Neuronal stem cell (in vitro differentiated cells): ENCODE measurements at regions not wholly inside any gene's neighbourhood (a gene's known extent, or its start where the extent isn't known, plus 50 kb on each side); places are given as distances from the start of the nearest gene placed in this dataset.

ENCODE experiments used
- DNase-seq: peaks from one replicate; pipeline ENCODE4 v3.0.0-alpha.2; 2013; ENCODE audit warnings: low spot score
- H2AFZ ChIP-seq: one replicate; pipeline ENCODE4 v1.6.1; 2013; ENCODE audit warnings: mild to moderate bottlenecking, low read length, inconsistent platforms
- H2AK5ac ChIP-seq: 2 replicates; pipeline ENCODE4 v1.6.1; 2013; ENCODE audit warnings: low read depth, mild to moderate bottlenecking, inconsistent platforms, low read length, moderate library complexity, mixed read lengths
- H2BK120ac ChIP-seq: 2 replicates; pipeline ENCODE4 v1.6.1; 2013; ENCODE audit warnings: low read depth, mild to moderate bottlenecking, inconsistent platforms, low read length, moderate library complexity, mixed read lengths
- H2BK12ac ChIP-seq: one replicate; pipeline ENCODE4 v1.6.1; 2013; ENCODE audit warnings: low read length, inconsistent platforms
- H2BK15ac ChIP-seq: 2 replicates; pipeline ENCODE4 v1.6.1; 2013; ENCODE audit warnings: mild to moderate bottlenecking, low read length, inconsistent platforms, mixed read lengths
- H2BK5ac ChIP-seq: one replicate; pipeline ENCODE4 v1.6.1; 2013; ENCODE audit warnings: inconsistent platforms, mild to moderate bottlenecking, low read length, moderate library complexity
- H3K14ac ChIP-seq: one replicate; pipeline ENCODE4 v1.6.1; 2013; ENCODE audit warnings: low read length, inconsistent platforms
- H3K18ac ChIP-seq: 2 replicates; pipeline ENCODE4 v1.6.1; 2013; ENCODE audit warnings: low read length, inconsistent platforms
- H3K23ac ChIP-seq: 2 replicates; pipeline ENCODE4 v1.6.1; 2013; ENCODE audit warnings: low read depth, mild to moderate bottlenecking, mixed read lengths, low read length, inconsistent platforms; ENCODE audit not compliant: poor library complexity
- H3K27ac ChIP-seq: replicated peaks from 3 replicates; pipeline ENCODE4 v1.5.1; 2013; ENCODE audit warnings: low read length, inconsistent platforms
- H3K27me3 ChIP-seq, 3 experiments: 2 replicates each; pipeline ENCODE4 v1.6.1; 2013; ENCODE audit warnings: low read length in 3 of 3, mild to moderate bottlenecking in 2 of 3, inconsistent platforms in 1 of 3, low read depth in 1 of 3, mixed read lengths in 1 of 3, moderate library complexity in 1 of 3; ENCODE audit not compliant: control insufficient read depth in 3 of 3, insufficient read depth in 3 of 3
- H3K36me3 ChIP-seq, 2 donors: replicated peaks in 1 of 2; 2 replicates each; pipeline ENCODE4 v1.6.1; 2013; ENCODE audit warnings: low read length in 2 of 2; ENCODE audit not compliant: control insufficient read depth in 2 of 2, insufficient read depth in 2 of 2
- H3K4ac ChIP-seq: 2 replicates; pipeline ENCODE4 v1.6.1; 2013; ENCODE audit warnings: inconsistent platforms, mild to moderate bottlenecking, low read length, moderate library complexity
- H3K4me1 ChIP-seq, 2 donors: 1 replicate in 1 of 2; 2 replicates in 1 of 2; pipeline ENCODE4 v1.6.1; 2013; ENCODE audit warnings: low read length in 2 of 2, low read depth in 1 of 2; ENCODE audit not compliant: control insufficient read depth in 2 of 2, insufficient read depth in 1 of 2
- H3K4me2 ChIP-seq: one replicate; pipeline ENCODE4 v1.6.1; 2013; ENCODE audit warnings: mild to moderate bottlenecking, low read length, inconsistent platforms; ENCODE audit not compliant: insufficient read depth, poor library complexity, severe bottlenecking
- H3K4me3 ChIP-seq, 2 donors: 2 replicates each; pipeline ENCODE4 v1.5.1; 2013; ENCODE audit warnings: low read length in 2 of 2, mild to moderate bottlenecking in 2 of 2, inconsistent platforms in 1 of 2, moderate library complexity in 1 of 2
- H3K79me1 ChIP-seq: one replicate; pipeline ENCODE4 v1.6.1; 2013; ENCODE audit warnings: low read depth, mild to moderate bottlenecking, inconsistent platforms, low read length, moderate library complexity
- H3K9ac ChIP-seq: one replicate; pipeline ENCODE4 v1.6.1; 2013; ENCODE audit warnings: mild to moderate bottlenecking, low read depth, low read length, inconsistent platforms; ENCODE audit not compliant: poor library complexity
- H3K9me3 ChIP-seq, 2 donors: replicated peaks in 1 of 2; 2 replicates each; pipeline versions ENCODE3 to v1.6.1; 2013; ENCODE audit warnings: low read length in 2 of 2, mild to moderate bottlenecking in 2 of 2, inconsistent platforms in 1 of 2, low read depth in 1 of 2, mixed read lengths in 1 of 2, moderate library complexity in 1 of 2; ENCODE audit not compliant: control insufficient read depth in 2 of 2, insufficient read depth in 1 of 2
- H4K8ac ChIP-seq: one replicate; pipeline ENCODE4 v1.6.1; 2013; ENCODE audit warnings: low read depth, mild to moderate bottlenecking, inconsistent platforms, low read length, moderate library complexity
- H4K91ac ChIP-seq: one replicate; pipeline ENCODE4 v1.6.1; 2013; ENCODE audit warnings: low read length, low read depth, mild to moderate bottlenecking, inconsistent platforms; ENCODE audit not compliant: poor library complexity
- WGBS, 2 donors: extraction: QIAGEN DNeasy Blood & Tissue Kit; methylation state at CpG; one replicate each; pipeline ENCODE4 v1.1.7; 2013; ENCODE audit warnings: missing lambda C conversion rate in 2 of 2, mixed read lengths in 1 of 2; ENCODE audit not compliant: insufficient read length in 2 of 2, insufficient replicate concordance in 1 of 2; ENCODE audit errors: extremely low coverage in 2 of 2; 5-methylcytosine and 5-hydroxymethylcytosine counted together

DNA sequence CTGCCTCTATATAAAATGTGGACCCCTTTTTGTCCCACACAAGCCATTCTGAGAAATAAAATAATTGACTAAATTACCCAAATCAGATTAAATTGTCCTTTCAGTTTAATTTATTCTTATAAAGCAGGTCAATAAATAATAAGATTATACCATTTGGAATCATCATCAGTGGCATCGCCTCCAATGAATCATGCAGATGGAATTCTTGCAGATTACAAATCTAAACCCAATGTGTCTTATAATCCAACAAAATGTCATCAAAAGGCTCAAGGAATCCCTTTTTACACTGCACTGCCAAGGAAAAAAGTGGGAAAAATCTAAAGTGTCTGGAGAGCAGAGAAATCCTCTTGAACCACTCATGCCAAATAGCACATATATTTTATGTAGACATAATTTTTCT, 138.2 kb upstream of the TSPAN8 start:
- Histone ChIP-seq H3K79me1 (no peaks in the 10 kb centered on the region), H3K4me1 (no peaks in the 10 kb centered on the region), H2AK5ac (no peak overlapping the region), H4K8ac (no peak overlapping the region), H3K9ac (no peak overlapping the region), H3K4ac (no peak overlapping the region), H2BK5ac (no peak overlapping the region), H2BK12ac (no peak overlapping the region), H3K27ac (no peak overlapping the region), H3K23ac (no peak overlapping the region), H2BK120ac (no peak overlapping the region), H2BK15ac (no peak overlapping the region), H3K4me2 (no peak overlapping the region), H3K9me3 (peaks cover 0 to 2% of the 10 kb centered on the region in 2 donors), H3K4me3 (no peak overlapping the region), H3K36me3 (no peaks in the 10 kb centered on the region), H3K27me3 (no peaks in the 10 kb centered on the region), H4K91ac (no peak overlapping the region), H3K14ac (no peak overlapping the region), H2AFZ (no peak overlapping the region), H3K18ac (no peak overlapping the region)
- DNase-seq: no peak
- WGBS, 2 donors: no CpG with 5 or more reads among the region's 1 CpG

DNA sequence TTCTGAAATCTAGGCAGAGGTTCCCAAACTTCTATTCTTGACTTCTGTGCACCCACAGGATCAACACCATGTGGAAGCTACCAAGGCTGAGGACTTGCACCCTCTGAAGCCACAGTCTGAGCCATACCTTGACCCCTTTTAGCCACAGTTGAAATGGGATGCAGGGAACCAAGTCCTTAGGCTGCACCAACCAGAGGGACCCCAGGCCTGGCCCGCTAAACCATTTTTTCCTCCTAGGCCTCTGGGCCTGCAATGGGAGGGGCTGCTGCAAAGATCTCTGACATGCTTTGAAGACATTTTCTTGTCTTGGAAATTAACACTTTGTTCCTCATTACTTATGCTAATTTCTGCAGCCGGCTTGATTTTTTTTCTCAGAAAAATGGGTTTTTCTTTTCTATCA, 133.9 kb upstream of the TSPAN8 start:
- Histone ChIP-seq H3K4me3 (no peak overlapping the region), H2BK12ac (no peak overlapping the region), H3K9me3 (peaks cover 0 to 2% of the 10 kb centered on the region in 2 donors), H3K79me1 (no peaks in the 10 kb centered on the region), H4K8ac (no peak overlapping the region), H3K18ac (no peak overlapping the region), H2BK15ac (no peak overlapping the region), H2BK120ac (no peak overlapping the region), H3K4ac (no peak overlapping the region), H3K27ac (no peak overlapping the region), H3K4me2 (no peak overlapping the region), H3K9ac (no peak overlapping the region), H2BK5ac (no peak overlapping the region), H2AFZ (no peak overlapping the region), H3K27me3 (no peaks in the 10 kb centered on the region), H3K4me1 (no peaks in the 10 kb centered on the region), H3K14ac (no peak overlapping the region), H4K91ac (no peak overlapping the region), H3K23ac (no peak overlapping the region), H3K36me3 (no peaks in the 10 kb centered on the region), H2AK5ac (no peak overlapping the region)
- no CpG with 5 or more reads among the region's 2 CpGs for WGBS, 2 donors
- no peak for DNase-seq

DNA sequence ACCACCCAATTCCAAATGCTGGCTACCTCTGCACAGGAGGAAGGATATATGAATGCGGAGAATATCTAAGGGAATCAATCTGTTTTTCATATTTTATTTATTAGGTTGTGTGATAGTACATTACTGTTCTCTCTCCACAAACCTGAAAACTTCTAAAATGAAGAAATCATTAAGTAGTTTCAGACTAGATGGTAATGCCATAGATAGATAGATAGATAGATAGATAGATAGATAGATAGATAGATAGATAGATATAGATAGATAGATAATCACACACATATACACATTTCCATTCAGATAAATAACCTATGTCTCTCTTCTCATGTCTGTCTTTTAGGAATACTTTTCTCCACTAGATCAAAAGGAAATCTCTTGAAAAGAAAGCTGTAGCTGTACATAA, 126.1 kb upstream of the TSPAN8 start:
- H3K4me1 ChIP-seq: peaks cover 0 to 6% of the 10 kb centered on the region in 2 donors
- no peak overlapping the region for H2BK15ac ChIP-seq
- no peak overlapping the region for H3K4me3 ChIP-seq
- DNase-seq: no peak
- H3K27ac ChIP-seq: no peak overlapping the region
- no peak overlapping the region for H3K9ac ChIP-seq
- H2BK12ac ChIP-seq: no peak overlapping the region
- no peaks in the 10 kb centered on the region for H3K9me3 ChIP-seq
- H3K14ac ChIP-seq: no peak overlapping the region
- no peak overlapping the region for H2BK120ac ChIP-seq
- no peak overlapping the region for H3K23ac ChIP-seq
- H2BK5ac ChIP-seq: no peak overlapping the region
- H3K79me1 ChIP-seq: no peaks in the 10 kb centered on the region
- no peak overlapping the region for H3K4ac ChIP-seq
- no peak overlapping the region for H2AFZ ChIP-seq
- H3K18ac ChIP-seq: no peak overlapping the region
- H4K8ac ChIP-seq: no peak overlapping the region
- no peak overlapping the region for H4K91ac ChIP-seq
- no peaks in the 10 kb centered on the region for H3K27me3 ChIP-seq
- no CpG with 5 or more reads among the region's 1 CpG for WGBS, 2 donors
- no peak overlapping the region for H2AK5ac ChIP-seq
- H3K4me2 ChIP-seq: no peak overlapping the region
- no peaks in the 10 kb centered on the region for H3K36me3 ChIP-seq

DNA sequence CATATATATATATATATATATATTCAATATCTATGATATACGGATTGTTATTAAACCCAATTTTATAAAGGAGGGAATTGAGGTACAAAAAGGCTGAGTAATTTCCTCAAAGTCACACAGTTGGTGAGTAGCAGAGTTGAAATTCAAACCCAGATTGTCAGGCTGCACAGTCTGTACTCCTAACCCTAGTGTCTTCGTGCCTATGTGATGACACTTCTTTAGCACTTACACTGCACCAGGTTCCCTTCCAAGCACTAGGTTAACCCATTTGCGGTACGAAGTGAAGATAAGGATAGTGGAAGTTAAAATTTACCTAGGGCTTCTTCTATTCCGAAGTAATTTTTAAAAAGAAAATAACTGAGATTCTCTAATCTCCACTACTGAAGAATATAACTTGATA, 125.1 kb upstream of the TSPAN8 start:
- H2AFZ ChIP-seq: no peak overlapping the region
- H3K14ac ChIP-seq: no peak overlapping the region
- H2BK5ac ChIP-seq: no peak overlapping the region
- no peak overlapping the region for H3K4ac ChIP-seq
- H3K27me3 ChIP-seq: no peaks in the 10 kb centered on the region
- no peaks in the 10 kb centered on the region for H3K9me3 ChIP-seq
- no peaks in the 10 kb centered on the region for H3K36me3 ChIP-seq
- DNase-seq: no peak
- no peak overlapping the region for H2BK120ac ChIP-seq
- no peak overlapping the region for H2AK5ac ChIP-seq
- no peak overlapping the region for H3K27ac ChIP-seq
- no peak overlapping the region for H3K4me2 ChIP-seq
- WGBS, 2 donors: no CpG with 5 or more reads among the region's 5 CpGs
- H3K79me1 ChIP-seq: no peaks in the 10 kb centered on the region
- no peak overlapping the region for H3K18ac ChIP-seq
- no peak overlapping the region for H3K23ac ChIP-seq
- no peak overlapping the region for H4K8ac ChIP-seq
- H3K4me1 ChIP-seq: peaks cover 0 to 6% of the 10 kb centered on the region in 2 donors
- H3K4me3 ChIP-seq: no peak overlapping the region
- no peak overlapping the region for H2BK12ac ChIP-seq
- no peak overlapping the region for H2BK15ac ChIP-seq
- no peak overlapping the region for H3K9ac ChIP-seq
- H4K91ac ChIP-seq: no peak overlapping the region
